Stimulated activated effector memory CD8-positive, alpha-beta T cell treated with anti-CD3 and anti-CD28 coated beads, Interleukin-12 subunit alpha, Interleukin-12 subunit beta, amount 100 ng/mL, for 72 hours (primary cell): ENCODE measurements at regions not wholly inside any gene's neighbourhood (a gene's known extent, or its start where the extent isn't known, plus 50 kb on each side); places are given as distances from the start of the nearest gene placed in this dataset.

Experiments
- ATAC-seq: fragments of 150-1000 bp; cut with Tn5 transposase; 2 replicates; pipeline ENCODE4 v1.10.0; 2021
- DNase-seq, 2 donors: peaks; one replicate each; pipeline ENCODE4 v3.0.0; 2021 to 2022; ENCODE audit warnings: low spot score in 2 of 2
- H3K27ac Mint-ChIP-seq: one replicate; pipeline ENCODE4 v1.8.0; 2022; ENCODE audit warnings: mild to moderate bottlenecking, mixed read lengths
- H3K36me3 Mint-ChIP-seq: one replicate; pipeline ENCODE4 v1.8.0; 2022; ENCODE audit warnings: mild to moderate bottlenecking, mixed read lengths
- H3K4me1 Mint-ChIP-seq: one replicate; pipeline ENCODE4 v1.8.0; 2022; ENCODE audit warnings: mixed read lengths
- H3K4me3 Mint-ChIP-seq: one replicate; pipeline ENCODE4 v1.8.0; 2022; ENCODE audit warnings: mild to moderate bottlenecking, mixed read lengths
- H3K9me3 Mint-ChIP-seq: one replicate; pipeline ENCODE4 v1.8.0; 2022; ENCODE audit warnings: mixed read lengths

DNA sequence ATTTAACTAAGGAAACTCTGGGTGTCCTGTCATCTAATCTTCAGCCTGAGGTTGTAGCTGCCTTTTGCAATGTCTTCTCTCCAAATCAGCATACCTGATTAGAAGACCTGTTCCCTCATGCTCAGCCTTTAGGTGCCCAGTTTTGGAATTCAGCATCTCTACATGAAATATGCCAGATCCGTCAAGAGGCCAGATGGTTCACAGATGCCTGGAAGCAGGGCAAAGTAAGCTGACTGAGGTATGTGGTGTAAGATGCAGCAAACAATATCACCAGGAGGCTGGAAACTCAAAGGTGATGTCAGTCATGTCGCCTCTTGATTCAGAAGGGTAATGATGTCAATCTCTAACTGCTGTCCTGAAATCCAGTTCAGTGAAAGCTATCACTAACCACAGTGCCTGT is 324.4 kb downstream of the PRELID2 start:
- no peak for ATAC-seq
- no peaks in the 10 kb centered on the region for H3K36me3 Mint-ChIP-seq
- no peak overlapping the region for H3K27ac Mint-ChIP-seq
- no peaks in the 10 kb centered on the region for H3K4me1 Mint-ChIP-seq
- H3K4me3 Mint-ChIP-seq, result no peak overlapping the region
- no peak for DNase-seq
- H3K9me3 Mint-ChIP-seq, result peaks cover 9% of the 10 kb centered on the region

DNA sequence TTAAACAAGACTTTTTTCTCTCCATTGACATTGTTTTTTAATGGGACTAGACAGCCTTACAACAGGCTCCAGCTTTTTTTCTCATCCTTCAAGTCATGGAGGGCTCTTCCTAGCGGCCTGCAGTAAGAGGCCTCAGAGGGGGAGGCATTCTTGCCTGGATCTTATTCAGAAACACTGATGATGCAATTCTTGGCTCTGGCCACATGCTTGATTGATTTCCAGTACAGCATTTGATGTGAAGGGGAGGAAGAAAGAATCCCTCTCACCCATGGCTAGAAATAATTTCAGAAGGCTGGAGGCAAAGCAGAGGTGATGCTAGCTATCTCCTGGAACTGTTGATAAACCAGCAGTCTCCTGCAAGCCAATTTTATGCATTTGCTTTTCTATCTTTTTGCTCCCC is 324.8 kb downstream of the PRELID2 start:
- DNase-seq, result no peak

DNA sequence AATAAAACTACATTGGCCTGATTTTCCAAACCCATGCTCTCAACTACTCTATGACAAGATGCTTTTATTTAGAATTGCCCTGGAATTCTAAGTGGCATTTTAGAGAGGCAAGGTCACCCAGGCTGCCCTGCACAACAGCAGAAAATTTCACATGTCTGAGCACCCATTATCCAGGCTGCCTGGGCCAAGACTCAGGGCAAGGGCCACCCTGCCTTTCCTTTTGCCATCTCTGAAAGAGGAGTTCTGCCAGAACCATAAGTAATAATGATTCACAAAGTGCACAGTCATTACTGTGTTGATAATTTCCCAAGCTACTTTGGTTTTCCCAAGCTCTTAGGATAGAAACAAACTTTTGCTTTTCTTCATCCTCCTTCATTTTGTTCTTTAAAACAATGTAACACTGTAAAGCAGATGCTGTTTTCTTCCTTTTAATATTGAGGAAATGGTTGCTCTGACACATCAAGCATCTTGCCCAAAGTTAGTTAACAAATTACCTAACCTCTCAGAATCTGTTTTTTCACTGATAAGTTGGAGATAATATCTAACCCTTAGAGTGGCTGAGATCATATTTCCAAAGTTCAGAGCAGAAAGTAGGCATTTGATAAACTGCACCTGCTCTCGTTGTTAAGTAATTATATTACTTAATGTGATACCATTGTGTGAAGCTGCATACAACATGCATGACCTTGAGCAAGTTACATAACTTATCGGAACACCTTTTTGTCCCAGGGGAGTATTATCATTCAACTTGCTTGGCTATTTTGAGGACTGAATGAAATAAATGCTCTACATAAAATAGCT is 325.6 kb downstream of the PRELID2 start:
- no peak for DNase-seq
- Mint-ChIP-seq H3K27ac (no peak overlapping the region), H3K9me3 (peaks cover 9% of the 10 kb centered on the region), H3K36me3 (no peaks in the 10 kb centered on the region), H3K4me1 (no peaks in the 10 kb centered on the region), H3K4me3 (no peak overlapping the region)
- no peak for ATAC-seq

More for the DNA sequence above, 324.8 kb downstream of the PRELID2 start:
- no peak for ATAC-seq
- H3K4me1 Mint-ChIP-seq, result no peaks in the 10 kb centered on the region
- no peak overlapping the region for H3K27ac Mint-ChIP-seq
- no peak overlapping the region for H3K4me3 Mint-ChIP-seq
- no peaks in the 10 kb centered on the region for H3K36me3 Mint-ChIP-seq
- peaks cover 11% of the 10 kb centered on the region for H3K9me3 Mint-ChIP-seq

DNA sequence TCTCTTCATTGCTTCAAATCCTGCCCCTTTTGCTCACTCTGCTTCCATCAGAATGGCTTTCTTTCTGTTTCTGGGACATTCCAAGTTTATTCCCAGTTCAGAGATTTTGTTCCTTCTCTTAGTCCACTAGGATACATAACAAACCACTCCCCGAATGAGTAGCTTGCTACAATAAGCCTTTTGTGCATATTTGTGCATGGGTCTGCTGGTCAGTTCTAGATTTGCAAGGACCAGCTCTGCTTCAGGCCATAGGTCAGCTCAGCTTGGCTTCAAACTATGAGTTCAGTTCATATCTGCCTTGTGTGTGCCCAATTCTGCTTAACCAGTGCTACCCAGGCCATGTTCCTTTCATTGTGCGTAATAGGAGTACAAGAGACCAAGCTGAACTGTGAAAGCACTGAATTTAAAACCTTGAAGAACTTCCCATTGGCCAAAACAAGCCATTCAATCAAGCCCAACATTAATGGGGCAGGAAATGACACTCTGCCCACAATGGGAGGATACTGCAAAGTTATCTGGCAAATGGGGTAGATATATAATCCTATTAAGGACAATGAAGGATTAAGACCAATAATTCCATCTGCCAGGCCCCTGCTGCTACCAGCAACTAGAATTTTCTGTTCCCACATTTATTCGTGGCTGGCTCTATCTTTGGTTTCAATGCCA is 328.8 kb downstream of the PRELID2 start:
- Mint-ChIP-seq H3K36me3 (no peaks in the 10 kb centered on the region), H3K4me1 (no peaks in the 10 kb centered on the region), H3K9me3 (peaks cover 4% of the 10 kb centered on the region), H3K27ac (no peak overlapping the region), H3K4me3 (no peak overlapping the region)
- ATAC-seq (no peak), DNase-seq (no peak)

DNA sequence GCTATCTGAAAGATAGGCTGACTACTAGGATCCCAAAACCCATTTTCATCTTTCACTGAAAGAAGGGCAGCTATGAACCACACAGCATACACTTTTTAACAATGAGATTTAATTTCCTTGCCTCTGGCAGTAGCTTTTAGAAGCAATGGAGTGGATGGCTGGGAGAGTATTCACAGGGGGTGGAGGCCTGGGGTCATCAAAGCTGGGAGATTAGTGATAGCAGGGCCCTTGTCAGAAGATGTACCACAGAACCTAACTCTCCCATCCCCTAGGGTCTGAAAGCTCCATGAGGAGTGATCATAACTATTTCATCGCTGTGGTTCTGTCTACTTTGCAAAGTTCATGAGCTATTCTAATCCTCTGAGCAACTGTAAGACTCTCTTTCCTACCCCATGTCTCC is 332.2 kb downstream of the PRELID2 start:
- Mint-ChIP-seq H3K4me3 (no peak overlapping the region), H3K36me3 (no peaks in the 10 kb centered on the region), H3K4me1 (no peaks in the 10 kb centered on the region), H3K9me3 (peaks cover 4% of the 10 kb centered on the region), H3K27ac (no peak overlapping the region)
- ATAC-seq (no peak), DNase-seq (no peak)

DNA sequence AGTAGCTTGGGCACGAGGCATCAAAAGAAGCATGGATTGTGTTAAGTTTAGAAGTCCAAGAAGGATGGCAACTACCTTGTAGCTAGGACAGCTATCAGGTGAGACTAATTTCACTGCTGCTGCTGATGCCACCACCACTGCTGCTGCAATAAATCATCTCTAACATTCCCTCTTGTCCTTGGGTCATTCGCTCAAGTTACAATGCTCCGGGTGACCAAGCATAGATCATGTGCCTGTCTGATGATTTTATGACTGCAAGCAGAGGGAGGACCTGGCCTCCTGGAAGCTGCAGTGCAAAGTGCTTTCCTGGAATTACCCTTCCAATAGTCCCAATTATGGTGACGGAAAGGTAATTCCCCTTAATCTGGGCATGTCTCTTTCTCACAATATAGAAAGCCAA is 334.4 kb downstream of the PRELID2 start:
- H3K27ac Mint-ChIP-seq, result no peak overlapping the region
- DNase-seq, result no peak
- H3K4me1 Mint-ChIP-seq, result no peaks in the 10 kb centered on the region
- H3K9me3 Mint-ChIP-seq, result peaks cover 4% of the 10 kb centered on the region
- H3K36me3 Mint-ChIP-seq, result no peaks in the 10 kb centered on the region
- no peak for ATAC-seq
- H3K4me3 Mint-ChIP-seq, result no peak overlapping the region

DNA sequence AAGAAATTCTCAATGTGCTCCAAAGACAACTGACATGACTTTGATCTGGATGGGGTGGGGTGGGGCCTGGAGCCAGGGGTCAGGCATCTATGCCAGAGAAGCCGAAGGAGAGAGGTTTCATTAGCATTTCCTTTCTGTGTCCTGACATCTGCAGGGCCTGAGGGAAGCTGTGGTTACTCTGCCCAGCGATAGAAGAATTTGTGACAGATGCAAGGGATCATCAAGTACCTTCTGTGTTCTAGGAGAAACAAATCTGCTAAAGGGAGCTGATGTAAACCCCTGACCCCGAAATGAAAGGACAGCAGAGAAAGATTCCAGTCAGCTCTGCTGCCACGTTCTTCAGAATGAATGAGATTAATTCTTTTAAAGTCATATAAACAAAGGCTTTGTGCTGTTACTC is 335.7 kb downstream of the PRELID2 start:
- no peak overlapping the region for H3K4me3 Mint-ChIP-seq
- no peaks in the 10 kb centered on the region for H3K36me3 Mint-ChIP-seq
- ATAC-seq (no peak), DNase-seq (no peak)
- H3K27ac Mint-ChIP-seq, result no peak overlapping the region
- no peaks in the 10 kb centered on the region for H3K4me1 Mint-ChIP-seq
- H3K9me3 Mint-ChIP-seq, result no peaks in the 10 kb centered on the region

DNA sequence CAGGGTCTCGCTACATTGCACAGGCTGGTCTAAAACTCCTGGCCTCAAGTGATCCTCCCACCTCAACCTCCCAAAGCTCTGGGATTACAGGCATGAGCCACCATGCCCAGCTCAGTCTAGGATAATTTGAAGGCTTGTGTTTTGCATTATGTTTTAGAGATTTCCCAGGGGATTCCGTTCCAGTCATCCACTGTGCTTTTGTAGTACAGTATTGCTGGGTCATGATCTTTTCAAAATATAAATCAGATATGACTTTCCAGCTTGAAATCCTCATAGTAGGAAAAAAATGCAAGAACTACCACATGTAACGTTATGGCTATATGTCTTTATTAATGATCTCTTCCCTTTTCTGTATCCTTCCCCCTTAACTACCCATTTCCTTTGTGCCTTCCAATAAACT is 338.1 kb downstream of the PRELID2 start:
- DNase-seq (no peak), ATAC-seq (no peak)
- H3K36me3 Mint-ChIP-seq, result no peaks in the 10 kb centered on the region
- no peak overlapping the region for H3K4me3 Mint-ChIP-seq
- H3K9me3 Mint-ChIP-seq, result peaks cover 7% of the 10 kb centered on the region
- H3K4me1 Mint-ChIP-seq, result no peaks in the 10 kb centered on the region
- H3K27ac Mint-ChIP-seq, result no peak overlapping the region

DNA sequence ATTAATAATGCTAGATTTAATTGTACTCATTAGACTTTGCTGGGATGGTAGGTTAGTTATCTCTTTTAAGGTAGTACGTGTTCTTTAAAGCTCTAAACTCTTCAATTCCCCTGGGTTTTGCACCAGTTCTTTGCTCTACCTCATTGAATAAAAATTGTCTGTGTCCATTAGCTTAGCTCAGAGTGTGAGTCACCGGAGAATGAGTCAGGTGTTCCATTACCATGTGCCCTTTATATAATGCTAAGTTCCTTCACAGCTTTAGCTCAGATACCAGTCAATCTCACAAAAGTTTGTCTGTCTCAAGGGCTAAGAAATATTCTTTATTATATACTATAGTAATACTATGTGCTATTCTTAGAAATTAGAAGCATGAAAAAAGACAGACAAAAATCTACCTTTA is 339.4 kb downstream of the PRELID2 start:
- Mint-ChIP-seq H3K4me3 (no peak overlapping the region), H3K4me1 (no peaks in the 10 kb centered on the region), H3K36me3 (no peaks in the 10 kb centered on the region), H3K27ac (no peak overlapping the region), H3K9me3 (peaks cover 7% of the 10 kb centered on the region)
- ATAC-seq (no peak), DNase-seq (no peak)

DNA sequence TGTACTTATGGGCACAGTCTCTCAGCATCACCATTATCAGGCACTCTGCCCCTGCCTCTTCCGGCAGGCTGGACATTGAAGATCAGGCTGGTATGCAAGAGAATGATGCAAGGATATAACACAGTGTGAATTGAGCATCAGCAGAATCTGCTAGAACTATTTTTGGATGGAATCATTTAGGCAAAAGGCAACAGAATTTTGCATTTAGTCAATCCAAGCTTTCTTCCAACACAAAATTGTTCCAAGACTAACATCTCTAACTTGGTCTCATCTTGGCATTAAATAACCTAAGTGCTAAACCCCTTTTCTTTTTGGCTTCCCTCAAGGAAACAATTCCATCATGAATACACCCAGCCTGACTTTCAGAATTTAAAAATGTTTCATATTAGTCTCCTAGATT is 339.9 kb downstream of the PRELID2 start:
- H3K4me1 Mint-ChIP-seq, result no peaks in the 10 kb centered on the region
- DNase-seq (no peak), ATAC-seq (no peak)
- peaks cover 7% of the 10 kb centered on the region for H3K9me3 Mint-ChIP-seq
- H3K27ac Mint-ChIP-seq, result no peak overlapping the region
- no peak overlapping the region for H3K4me3 Mint-ChIP-seq
- no peaks in the 10 kb centered on the region for H3K36me3 Mint-ChIP-seq

DNA sequence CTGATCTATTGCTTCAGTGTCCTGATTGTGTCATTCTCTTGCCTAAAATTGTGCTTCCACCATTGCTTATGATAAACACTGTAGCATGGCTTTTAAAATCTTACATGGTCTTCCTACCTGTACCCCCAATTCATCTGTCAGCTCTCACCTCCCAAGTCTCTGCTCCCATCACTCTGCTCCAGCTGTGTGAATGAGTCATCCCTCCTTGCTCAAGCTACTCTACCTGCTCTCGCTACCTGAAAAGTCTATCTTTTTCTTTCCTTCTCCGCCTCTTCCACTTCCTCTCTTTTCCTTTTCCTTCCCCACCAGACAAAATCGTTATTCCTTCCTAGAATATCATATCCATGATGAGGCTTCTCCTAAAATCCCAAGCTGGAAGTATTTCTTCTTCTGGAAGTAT is 341.7 kb downstream of the PRELID2 start:
- DNase-seq (no peak), ATAC-seq (no peak)
- Mint-ChIP-seq H3K27ac (no peak overlapping the region), H3K9me3 (peaks cover 7% of the 10 kb centered on the region), H3K4me1 (no peaks in the 10 kb centered on the region), H3K4me3 (no peak overlapping the region), H3K36me3 (no peaks in the 10 kb centered on the region)

DNA sequence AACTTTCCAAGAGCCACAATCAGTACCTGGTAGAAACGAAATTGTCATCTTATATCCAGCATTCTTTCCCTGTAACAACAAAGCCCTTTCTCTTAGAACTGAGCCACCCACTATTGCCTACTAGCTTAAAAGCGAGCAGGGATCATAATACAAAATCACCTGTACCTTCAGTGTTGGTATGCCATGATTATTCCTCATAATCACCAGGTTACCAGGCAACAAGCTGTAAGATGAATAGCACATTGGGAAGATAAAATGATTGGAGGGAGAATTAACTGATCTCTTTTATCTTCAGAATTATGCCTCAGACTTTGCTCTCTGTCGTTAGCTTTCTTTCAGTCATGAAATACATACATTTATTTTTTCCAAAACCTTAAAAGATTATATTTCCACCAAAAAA is 345.6 kb downstream of the PRELID2 start:
- no peak for DNase-seq
- H3K4me3 Mint-ChIP-seq, result no peak overlapping the region
- ATAC-seq, result no peak
- H3K9me3 Mint-ChIP-seq, result peaks cover 7% of the 10 kb centered on the region
- H3K27ac Mint-ChIP-seq, result no peak overlapping the region
- H3K36me3 Mint-ChIP-seq, result no peaks in the 10 kb centered on the region
- H3K4me1 Mint-ChIP-seq, result no peaks in the 10 kb centered on the region

DNA sequence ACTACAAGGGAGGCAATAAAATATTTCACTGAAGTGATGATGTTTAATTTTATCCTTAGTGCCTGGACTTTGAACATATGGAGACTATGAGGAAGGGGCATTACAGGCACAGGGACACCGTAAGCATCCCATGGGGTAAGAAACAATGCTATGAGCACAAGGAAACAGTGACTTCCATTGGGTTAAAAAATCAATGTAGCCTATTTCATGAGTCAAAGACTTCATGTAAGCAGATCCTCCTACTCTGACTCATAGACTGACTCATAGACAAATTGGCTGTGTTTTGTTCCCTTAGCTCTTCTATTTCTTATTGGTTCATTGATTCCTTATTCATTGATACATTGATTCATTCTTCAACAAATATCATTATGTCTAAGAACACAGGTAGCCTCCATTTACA is 351.0 kb downstream of the PRELID2 start:
- no peak overlapping the region for H3K4me3 Mint-ChIP-seq
- ATAC-seq (no peak), DNase-seq (no peak)
- no peaks in the 10 kb centered on the region for H3K4me1 Mint-ChIP-seq
- H3K9me3 Mint-ChIP-seq, result peaks cover 3% of the 10 kb centered on the region
- H3K27ac Mint-ChIP-seq, result no peak overlapping the region
- H3K36me3 Mint-ChIP-seq, result no peaks in the 10 kb centered on the region

DNA sequence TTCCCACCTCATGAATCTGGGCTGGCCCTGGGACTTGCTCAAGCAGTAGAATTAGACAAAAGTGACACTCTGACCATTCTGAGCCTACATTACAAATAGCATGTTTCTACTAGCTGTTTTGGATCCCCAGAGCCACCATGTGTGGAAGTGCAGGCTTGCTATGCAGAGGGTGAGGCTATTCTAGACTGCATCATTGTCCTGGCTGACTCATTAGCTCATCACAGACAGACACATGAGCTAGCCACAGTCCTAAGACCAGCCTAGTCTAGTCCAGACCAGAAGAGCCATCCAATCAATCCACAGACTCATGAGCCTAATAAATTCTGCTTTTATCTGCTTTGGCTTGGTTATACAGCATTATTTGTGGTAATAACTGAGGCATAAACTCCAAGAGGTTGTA is 351.9 kb downstream of the PRELID2 start:
- no peaks in the 10 kb centered on the region for H3K4me1 Mint-ChIP-seq
- DNase-seq, result no peak
- no peak for ATAC-seq
- peaks cover 4% of the 10 kb centered on the region for H3K9me3 Mint-ChIP-seq
- no peaks in the 10 kb centered on the region for H3K36me3 Mint-ChIP-seq
- no peak overlapping the region for H3K4me3 Mint-ChIP-seq
- H3K27ac Mint-ChIP-seq, result no peak overlapping the region

DNA sequence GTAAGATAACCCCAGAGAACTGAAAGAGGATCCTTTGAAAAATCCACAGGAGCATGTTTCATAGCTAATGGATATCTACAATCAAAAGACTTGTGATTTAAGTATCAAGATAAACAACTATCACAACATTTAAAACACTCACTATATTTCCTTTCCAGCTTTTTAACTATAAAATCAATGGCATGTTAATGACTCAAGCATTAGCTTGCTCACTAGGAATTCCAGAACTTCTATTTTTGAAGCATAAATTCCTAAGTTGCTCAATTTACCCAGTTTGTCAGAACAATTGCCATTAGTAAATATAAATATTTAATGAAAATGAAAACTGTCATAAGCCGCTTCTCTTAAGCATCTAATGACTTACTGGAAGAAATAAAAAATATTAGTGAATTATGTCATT is 355.3 kb downstream of the PRELID2 start:
- Mint-ChIP-seq H3K4me3 (no peak overlapping the region), H3K9me3 (peaks cover 7% of the 10 kb centered on the region), H3K4me1 (no peaks in the 10 kb centered on the region), H3K27ac (no peak overlapping the region), H3K36me3 (no peaks in the 10 kb centered on the region)
- ATAC-seq (no peak), DNase-seq (no peak)

DNA sequence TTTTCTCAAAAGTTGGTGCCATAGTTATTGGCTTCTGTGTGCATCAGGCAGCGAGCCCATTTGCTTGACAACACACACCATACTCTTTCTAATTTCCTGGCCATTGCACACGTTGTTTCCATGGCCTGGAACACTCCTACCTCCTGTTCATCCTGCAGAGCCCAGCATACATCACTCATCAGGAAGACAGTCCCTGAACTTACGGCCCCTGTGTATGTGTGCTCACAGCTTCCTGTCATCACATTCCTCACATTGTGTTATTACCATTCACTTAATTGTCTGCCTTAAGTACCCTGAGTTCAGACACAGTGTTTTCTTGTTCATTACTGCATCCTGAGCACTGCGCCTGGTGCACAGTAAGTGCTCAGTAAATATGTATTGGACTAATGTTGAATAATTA is 355.9 kb downstream of the PRELID2 start:
- H3K9me3 Mint-ChIP-seq, result peaks cover 7% of the 10 kb centered on the region
- no peaks in the 10 kb centered on the region for H3K36me3 Mint-ChIP-seq
- DNase-seq, result no peak
- H3K4me3 Mint-ChIP-seq, result no peak overlapping the region
- ATAC-seq, result no peak
- no peaks in the 10 kb centered on the region for H3K4me1 Mint-ChIP-seq
- no peak overlapping the region for H3K27ac Mint-ChIP-seq
